ENCODE measurements at regions not wholly inside any gene's neighbourhood (a gene's known extent, or its start where the extent isn't known, plus 50 kb on each side); places are given as distances from the start of the nearest gene placed in this dataset.
"Not testable (repeated sequence)": the region's sequence is repeated elsewhere in the genome, so short reads cannot be mapped to it uniquely, and the experiment has no call there.

- no peaks in the 10 kb centered on the region for H3K27me3 ChIP-seq
- H3K27ac ChIP-seq: no peak overlapping the region
- H3K9me3 ChIP-seq: no peaks in the 10 kb centered on the region
These were observed 498.7 kb downstream of the CCER1 start for GRCh38 chr12:90456248-90456647.

DNA sequence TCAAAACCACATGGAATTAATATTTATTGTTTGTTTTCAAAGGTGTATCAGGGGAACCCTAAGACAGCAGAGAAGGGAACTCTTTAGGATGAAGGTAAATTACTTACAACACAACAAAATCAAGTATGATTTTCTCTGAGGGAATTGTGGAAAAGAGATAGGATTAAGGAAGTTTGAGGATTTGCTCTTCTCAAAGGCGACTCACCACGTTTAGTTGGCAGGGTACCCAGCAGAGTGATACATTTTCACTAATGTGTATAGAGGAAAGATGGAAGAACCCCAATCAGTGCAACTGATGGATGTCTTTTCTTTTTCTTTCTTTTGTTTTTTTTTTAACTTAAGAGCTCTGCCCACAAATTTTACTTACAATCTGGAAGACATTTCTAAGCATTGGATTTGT is 499.2 kb downstream of the CCER1 start:
- Histone ChIP-seq H3K27me3 (no peaks in the 10 kb centered on the region), H3K27ac (no peak overlapping the region), H3K4me1 (no peaks in the 10 kb centered on the region), H3K9me3 (no peaks in the 10 kb centered on the region), H3K36me3 (replicated peaks in 1 of 2; ENCODE audit: insufficient read depth in 1 of 2, low read depth in 2 of 2) (no peaks in the 10 kb centered on the region), H3K4me3 (no peak overlapping the region)
- intact Hi-C loops (cut with DNase I): no loop called here
- 47 to 49% methylated on average over 2 of the region's 2 CpGs for WGBS, 2 donors
- no peak for TF ChIP-seq POLR2A (IDR thresholded peaks at IDR 0.05)
- TF ChIP-seq CTCF (IDR thresholded peaks at IDR 0.05): no peak
- no peak for ATAC-seq
- no peak for DNase-seq

More at GRCh38 chr12:90456248-90456647, 498.7 kb downstream of the CCER1 start:
- DNase-seq (no peak), ATAC-seq (no peak)
- H3K4me1 ChIP-seq: no peaks in the 10 kb centered on the region
- intact Hi-C loops (cut with DNase I): no loop called here
- WGBS, 2 donors: 61 to 74% methylated on average over 3 of the region's 3 CpGs
- TF ChIP-seq CTCF (IDR thresholded peaks at IDR 0.05) (no peak), POLR2A (IDR thresholded peaks at IDR 0.05) (no peak)
- H3K4me3 ChIP-seq: no peak overlapping the region
- H3K36me3 ChIP-seq (replicated peaks in 1 of 2; ENCODE audit: insufficient read depth in 1 of 2, low read depth in 2 of 2): no peaks in the 10 kb centered on the region

GRCh38 chr12:90449611-90450010 is 505.4 kb downstream of the CCER1 start:
- TF ChIP-seq POLR2A (IDR thresholded peaks at IDR 0.05) (no peak), CTCF (IDR thresholded peaks at IDR 0.05) (no peak)
- intact Hi-C loops (cut with DNase I): no loop called here
- no peak for ATAC-seq

GRCh38 chr12:90443466-90443865 is 511.5 kb downstream of the CCER1 start:
- H3K36me3 ChIP-seq (replicated peaks in 1 of 2; ENCODE audit: insufficient read depth in 1 of 2, low read depth in 2 of 2); H3K4me1 ChIP-seq; intact Hi-C loops (cut with DNase I); H3K27ac ChIP-seq; H3K4me3 ChIP-seq; ATAC-seq; H3K27me3 ChIP-seq; H3K9me3 ChIP-seq; DNase-seq: not testable (repeated sequence)
- WGBS, 2 donors: 68 to 69% methylated on average over 7 of the region's 7 CpGs

More at GRCh38 chr12:90449611-90450010, 505.4 kb downstream of the CCER1 start:
- H3K27ac ChIP-seq: no peak overlapping the region
- H3K4me3 ChIP-seq: no peak overlapping the region
- H3K9me3 ChIP-seq: no peaks in the 10 kb centered on the region
- no peaks in the 10 kb centered on the region for H3K27me3 ChIP-seq
- DNase-seq: no peak
- H3K4me1 ChIP-seq: no peaks in the 10 kb centered on the region
- no peaks in the 10 kb centered on the region for H3K36me3 ChIP-seq (replicated peaks in 1 of 2; ENCODE audit: insufficient read depth in 1 of 2, low read depth in 2 of 2)

GRCh38 chr12:90441431-90441830 is 513.5 kb downstream of the CCER1 start:
- H3K27ac ChIP-seq: no peak overlapping the region
- no peaks in the 10 kb centered on the region for H3K36me3 ChIP-seq (replicated peaks in 1 of 2; ENCODE audit: insufficient read depth in 1 of 2, low read depth in 2 of 2)
- no peaks in the 10 kb centered on the region for H3K4me1 ChIP-seq
- DNase-seq (no peak), ATAC-seq (no peak)
- intact Hi-C loops (cut with DNase I): no loop called here
- TF ChIP-seq POLR2A (IDR thresholded peaks at IDR 0.05) (no peak), CTCF (IDR thresholded peaks at IDR 0.05) (no peak)
- H3K4me3 ChIP-seq: no peak overlapping the region
- peaks cover 0 to 8% (median 0%) of the 10 kb centered on the region in 3 donors for H3K9me3 ChIP-seq
- WGBS, 2 donors: 32 to 69% methylated on average over 1 of the region's 1 CpG
- no peaks in the 10 kb centered on the region for H3K27me3 ChIP-seq
